ENCODE measurements at regions not wholly inside any gene's neighbourhood (a gene's known extent, or its start where the extent isn't known, plus 50 kb on each side); places are given as distances from the start of the nearest gene placed in this dataset.

- TF ChIP-seq HOXB5 (CRISPR knock-in tag; IDR thresholded peaks at IDR 0.05) = no peak
- TF ChIP-seq FOSL2 (IDR thresholded peaks at IDR 0.05) = no peak
- TF ChIP-seq FOSL2 (CRISPR knock-in tag; IDR thresholded peaks at IDR 0.05) = no peak
- TF ChIP-seq MAFK (IDR thresholded peaks at IDR 0.05; ENCODE audit: partially characterized antibody) = no peak
- TF ChIP-seq PHF8 (IDR thresholded peaks at IDR 0.05; ENCODE audit: borderline replicate concordance, low read depth) = no peak
- TF ChIP-seq HOXA7 (CRISPR knock-in tag; IDR thresholded peaks at IDR 0.05) = no peak
- no peak for TF ChIP-seq CBX8 (IDR thresholded peaks at IDR 0.05)
- TF ChIP-seq POLR2A (IDR thresholded peaks at IDR 0.05; ENCODE audit: low read length) = no peak
- TF ChIP-seq HES2 (IDR thresholded peaks at IDR 0.05) = no peak
- no peak for TF ChIP-seq EHF (CRISPR knock-in tag; IDR thresholded peaks at IDR 0.05)
- no peak for TF ChIP-seq HDAC2 (IDR thresholded peaks at IDR 0.05)
- no peak for TF ChIP-seq RAD21 (conservative IDR thresholded peaks at IDR 0.05 in 1 of 2, IDR thresholded peaks at IDR 0.05 in 1 of 2)
- no peak for TF ChIP-seq MAX (IDR thresholded peaks at IDR 0.05)
- FAIRE-seq (no peak), ATAC-seq (no peak), DNase-seq (ENCODE audit: low read depth in 1 of 2, low spot score in 1 of 2) (no peak)
- Histone ChIP-seq H3K4me1 (no peaks in the 10 kb centered on the region), H3K27ac (no peak overlapping the region), H3K9me3 (no peaks in the 10 kb centered on the region), H3K4me2 (no peak overlapping the region), H3K4me3 (no peak overlapping the region)
- POLR2A ChIA-PET = no interaction called here
- CTCF ChIA-PET = no interaction called here
- 56% methylated on average over 4 of the region's 4 CpGs for WGBS (ENCODE audit: missing lambda C conversion rate)
Observed at GRCh38 chr11:92711926-92712325, 257.5 kb upstream of the MTNR1B start.

- DNase-seq (ENCODE audit: low read depth in 1 of 2, low spot score in 1 of 2) (no peak), ATAC-seq (no peak), FAIRE-seq (no peak)
- H3K4me3 ChIP-seq = no peak overlapping the region
- 23% methylated on average over 1 of the region's 1 CpG for WGBS (ENCODE audit: missing lambda C conversion rate)
- TF ChIP-seq RCOR1 (IDR thresholded peaks at IDR 0.05; ENCODE audit: low read depth, low read length) = no peak
- TF ChIP-seq HDAC2 (IDR thresholded peaks at IDR 0.05) = no peak
- TF ChIP-seq POLR2A (IDR thresholded peaks at IDR 0.05; ENCODE audit: low read length) = no peak
- TF ChIP-seq EHMT2 (IDR thresholded peaks at IDR 0.05; ENCODE audit: low read depth) = no peak
- no peak for TF ChIP-seq MAX (IDR thresholded peaks at IDR 0.05)
- no peak for TF ChIP-seq ZSCAN20 (CRISPR knock-in tag; IDR thresholded peaks at IDR 0.05)
- TF ChIP-seq ZFP36 (IDR thresholded peaks at IDR 0.05; ENCODE audit: borderline replicate concordance, partially characterized antibody) = no peak
- no peak for TF ChIP-seq CEBPB (IDR thresholded peaks at IDR 0.05)
- no peak for TF ChIP-seq HMGXB4 (CRISPR knock-in tag; IDR thresholded peaks at IDR 0.05; ENCODE audit: borderline replicate concordance)
- TF ChIP-seq REST (IDR thresholded peaks at IDR 0.05) = no peak
- no peak overlapping the region for H3K27ac ChIP-seq
- ChIA-PET POLR2A (no interaction called here), CTCF (no interaction called here)
- H3K4me1 ChIP-seq = no peaks in the 10 kb centered on the region
- no peak overlapping the region for H3K4me2 ChIP-seq
- H3K9me3 ChIP-seq = no peaks in the 10 kb centered on the region
Observed at GRCh38 chr11:92714111-92714510, 255.3 kb upstream of the MTNR1B start.
